ENCODE measurements at regions not wholly inside any gene's neighbourhood (a gene's known extent, or its start where the extent isn't known, plus 50 kb on each side); places are given as distances from the start of the nearest gene placed in this dataset.

DNA sequence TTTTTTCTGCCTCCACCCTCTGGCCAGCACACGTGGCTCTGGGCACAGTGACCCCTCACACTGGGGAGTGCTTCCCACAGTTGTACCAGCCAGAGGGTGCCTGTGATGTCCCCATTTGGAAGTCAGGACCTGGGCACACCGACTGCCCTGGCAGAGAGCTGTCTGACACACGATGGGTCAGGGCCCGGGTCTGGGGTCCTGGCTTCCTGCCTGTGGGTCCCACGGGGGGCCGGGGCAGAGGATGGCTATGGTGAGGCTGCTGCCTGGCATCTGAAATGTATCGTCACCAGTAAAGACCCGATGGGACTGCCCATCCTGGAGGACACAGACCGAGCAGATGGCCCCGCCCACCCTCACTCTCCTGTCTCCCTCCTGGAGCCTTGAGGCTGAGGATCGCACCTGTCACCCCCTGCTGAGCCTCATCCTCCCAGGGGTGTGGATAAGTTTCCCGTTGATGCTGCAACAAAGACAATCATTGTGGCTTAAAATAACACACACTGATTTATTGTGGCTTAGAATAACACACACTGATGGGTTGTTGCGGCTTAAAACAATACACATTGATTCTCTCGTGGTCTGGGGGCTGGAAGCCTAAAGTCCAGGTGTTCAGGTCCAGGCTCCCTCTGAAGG, 88.8 kb upstream of the TTC34 start:
- DNase-seq: no peak

DNA sequence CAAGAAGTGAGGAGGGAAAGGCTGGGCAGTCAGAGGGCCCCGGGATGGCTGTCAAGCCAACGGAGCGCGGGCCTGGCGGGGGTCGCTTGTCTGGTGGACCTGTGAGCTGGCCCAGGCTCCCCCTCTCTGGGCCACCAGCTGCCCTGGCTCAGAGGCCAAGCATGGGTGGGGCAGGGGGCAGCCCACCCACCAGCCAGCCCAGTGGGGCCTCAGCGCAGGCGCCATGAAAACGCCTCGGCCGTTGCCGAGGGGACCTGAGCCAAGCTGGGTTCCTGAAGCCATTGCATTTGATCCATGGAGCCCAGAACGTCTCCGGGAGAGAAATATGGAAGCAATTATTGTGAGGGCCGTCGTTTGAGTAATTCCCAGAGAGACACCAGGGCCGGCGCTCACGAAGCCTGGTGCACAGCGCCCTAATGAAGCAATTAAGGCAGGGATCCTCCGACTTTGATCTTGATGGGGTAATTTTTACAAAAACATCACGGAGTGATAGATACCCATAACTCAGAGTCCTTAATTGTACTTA, 90.5 kb upstream of the TTC34 start:
- DNase-seq: no peak

DNA sequence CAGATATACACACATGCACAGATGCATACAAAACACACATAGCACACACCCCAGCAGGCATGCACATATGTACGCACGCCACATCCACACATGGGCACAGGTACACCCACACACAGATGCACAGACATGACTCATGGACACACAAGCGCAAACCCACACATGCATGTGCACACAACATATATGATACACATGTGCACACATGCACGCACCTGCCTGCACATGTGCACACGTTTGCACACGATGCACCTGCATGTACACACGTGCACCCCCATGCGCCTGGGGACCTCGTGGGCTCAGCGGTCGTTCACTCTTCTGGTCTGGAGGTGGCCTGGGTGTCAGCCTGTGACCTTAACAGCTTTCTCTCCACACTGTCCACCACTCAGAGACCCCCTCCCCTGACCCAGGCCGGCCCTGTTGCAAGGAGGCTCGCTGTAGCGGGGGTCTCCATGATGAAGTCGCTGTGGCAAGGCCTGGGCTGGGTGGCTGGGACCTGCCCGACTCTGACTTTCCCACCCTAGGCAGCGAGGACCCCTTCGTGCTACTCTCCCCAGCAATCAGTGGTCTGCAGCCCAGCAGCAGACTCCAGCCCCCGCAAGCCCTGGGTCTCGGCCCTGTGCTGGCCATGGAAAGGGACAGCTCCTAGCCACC, 92.1 kb upstream of the TTC34 start:
- no peak for DNase-seq

DNA sequence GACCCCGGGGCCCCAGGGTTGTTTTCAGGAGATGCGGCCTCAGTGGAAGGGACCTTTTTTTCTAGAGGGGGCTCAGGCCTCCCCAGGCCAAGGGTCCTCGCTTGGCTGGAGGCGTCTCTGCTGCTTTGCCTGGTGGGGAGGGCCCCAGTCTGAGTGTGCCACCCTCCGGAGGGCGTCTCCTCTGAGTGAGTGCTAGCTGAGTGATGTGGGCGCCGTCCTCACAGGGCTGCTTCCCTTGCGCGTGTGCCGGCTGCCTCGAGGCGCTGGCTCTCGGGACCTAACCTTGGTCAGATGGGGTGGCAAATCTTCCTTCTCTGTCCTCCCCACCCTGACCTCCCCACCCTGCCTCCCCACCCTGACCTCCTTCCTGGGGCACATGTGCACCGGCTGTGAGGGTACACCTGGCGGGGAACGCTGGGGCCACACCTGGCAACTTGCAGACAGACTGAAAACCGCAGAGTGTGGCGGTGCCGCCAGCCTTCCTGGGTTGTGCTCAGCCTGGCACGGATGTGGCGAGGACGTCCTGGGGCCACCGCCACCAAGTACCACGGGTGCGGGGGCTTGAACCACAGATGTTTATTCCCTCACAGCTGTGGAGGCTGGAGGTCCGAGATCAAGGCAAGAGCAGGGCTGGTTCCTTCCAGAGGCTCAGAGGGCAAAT, 93.0 kb upstream of the TTC34 start:
- no peak for DNase-seq

DNA sequence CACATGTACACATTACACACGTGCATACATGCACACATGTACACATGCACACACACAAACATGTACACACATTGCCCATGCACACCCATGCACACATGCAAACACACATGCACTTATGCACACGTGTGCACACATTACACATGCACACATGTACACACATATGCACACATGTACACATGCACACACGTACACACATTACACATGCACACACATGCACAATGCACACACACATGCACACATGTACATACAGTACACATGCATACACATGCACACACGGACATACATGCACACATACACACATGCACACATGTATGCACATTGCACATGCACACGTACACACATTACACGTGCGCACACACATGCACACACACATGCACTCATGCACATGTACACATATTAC, 95.3 kb upstream of the TTC34 start:
- no peak for DNase-seq

DNA sequence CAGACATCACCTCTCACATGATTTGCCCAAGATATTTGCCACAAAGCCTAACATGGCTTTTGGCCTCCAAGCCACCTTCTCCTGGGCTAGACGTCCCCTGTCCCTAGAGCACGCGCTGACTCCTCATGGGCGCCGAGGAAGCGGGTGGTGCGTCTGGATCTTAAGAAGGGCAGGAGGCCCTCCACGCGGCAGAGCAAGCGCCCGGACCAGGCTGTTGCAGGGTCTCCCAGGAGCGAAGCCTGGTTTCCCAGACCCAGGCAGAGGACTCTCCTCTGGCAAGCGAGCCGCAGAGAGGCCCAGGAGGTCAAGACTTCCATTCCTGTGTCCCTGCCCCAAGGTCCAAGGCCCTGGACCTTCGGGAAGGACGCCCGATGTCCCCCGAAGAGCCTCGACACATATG, 101.7 kb upstream of the TTC34 start:
- DNase-seq: no peak

DNA sequence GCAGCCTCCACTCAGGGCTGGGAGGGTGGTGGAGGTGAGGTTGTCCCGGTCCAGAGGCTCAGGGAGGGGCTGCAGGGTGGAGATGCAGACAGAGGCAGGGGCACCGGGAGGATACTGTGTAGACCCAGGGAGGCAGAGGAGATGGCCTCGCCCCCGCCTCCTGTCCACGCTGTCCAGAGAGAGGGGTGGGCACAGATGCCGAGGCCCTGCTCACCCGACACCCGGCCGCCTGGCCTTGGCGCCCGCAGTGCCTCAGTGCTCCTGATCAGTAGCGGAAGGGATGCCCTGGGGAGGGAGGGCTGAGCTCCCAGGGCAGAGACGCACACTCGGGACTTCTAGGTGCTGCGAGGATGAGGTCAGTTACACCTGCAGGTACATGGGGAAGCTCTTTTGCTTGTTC, 102.7 kb upstream of the TTC34 start:
- no peak for DNase-seq

DNA sequence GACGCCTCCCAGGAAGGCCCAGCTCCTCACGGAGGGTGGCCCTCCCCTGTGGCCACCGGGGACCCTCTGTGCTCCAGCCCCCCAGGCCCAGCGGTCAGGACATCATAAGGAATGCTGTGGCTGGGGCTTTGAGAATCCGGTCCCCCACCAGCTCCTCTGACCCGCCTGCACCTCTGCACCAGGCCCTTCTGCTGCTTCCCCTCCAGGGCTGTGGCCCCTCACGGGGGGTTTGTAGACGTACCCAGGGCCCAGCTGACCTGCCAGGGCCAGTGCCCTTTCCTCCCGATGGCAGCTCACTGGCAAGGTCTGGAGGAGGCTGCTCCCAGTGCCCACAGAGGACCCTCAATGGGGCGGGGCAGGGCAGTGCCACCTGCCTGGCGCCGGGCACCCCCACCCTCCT, 103.9 kb upstream of the TTC34 start:
- no peak for DNase-seq

DNA sequence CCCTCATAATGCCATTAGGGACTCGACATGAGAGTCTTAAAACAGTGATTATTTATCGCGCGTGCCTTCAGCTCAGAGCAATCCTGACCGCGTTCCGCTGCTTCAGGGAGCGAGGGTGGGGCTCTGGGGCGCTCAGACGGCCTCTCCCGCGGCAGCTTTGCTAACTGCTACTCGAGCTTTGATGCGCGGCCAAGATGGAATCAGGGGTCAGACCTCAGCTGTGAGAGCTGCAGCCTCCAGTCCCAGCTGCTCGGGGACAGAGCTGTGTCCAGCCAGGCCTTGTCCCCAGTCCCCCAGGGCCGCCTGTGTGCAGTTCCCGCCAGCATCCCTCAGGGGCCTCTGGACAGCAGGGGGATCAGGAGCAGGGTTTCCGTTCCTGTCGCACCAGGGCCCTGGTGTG, 104.6 kb upstream of the TTC34 start:
- DNase-seq: no peak

DNA sequence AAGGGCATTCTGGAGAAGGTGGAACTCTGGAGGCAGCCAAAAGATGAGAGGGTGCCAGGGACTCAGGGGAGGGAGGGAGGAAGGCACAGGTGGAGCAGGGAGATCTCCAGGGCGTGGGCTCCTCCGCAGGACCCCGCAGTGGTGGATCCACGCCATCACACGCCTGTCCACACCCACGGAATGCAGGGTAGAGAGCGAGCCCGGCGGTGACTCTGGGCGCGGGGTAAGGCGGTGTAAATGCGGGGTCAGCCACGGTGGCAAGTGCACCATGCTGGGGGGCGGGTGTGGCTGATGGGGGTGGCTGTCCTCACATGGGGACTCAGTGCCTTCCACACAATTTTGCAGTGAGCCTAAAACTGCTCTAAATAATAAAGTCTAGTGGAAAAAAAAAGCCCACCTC, 105.1 kb upstream of the TTC34 start:
- DNase-seq: no peak

DNA sequence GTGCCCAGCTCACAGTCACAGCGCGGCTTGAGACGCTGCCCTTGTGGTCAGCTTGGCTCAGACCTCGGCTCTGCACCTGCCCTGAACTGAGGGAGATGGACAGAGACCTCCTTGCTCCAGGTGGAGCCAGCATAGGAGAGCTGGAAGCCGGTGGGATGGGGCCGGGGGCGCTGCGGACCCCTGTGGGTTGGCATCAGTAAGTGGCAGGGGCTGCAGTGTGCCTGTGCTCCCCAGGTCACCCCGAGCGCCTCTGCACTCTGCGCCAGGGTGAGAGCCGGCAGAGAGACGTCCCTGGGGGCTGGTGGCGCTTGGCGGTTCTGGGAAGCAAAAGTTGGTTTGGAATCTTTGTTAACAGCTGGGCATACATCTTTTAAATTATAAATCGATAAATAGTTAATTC, 105.6 kb upstream of the TTC34 start:
- no peak for DNase-seq

DNA sequence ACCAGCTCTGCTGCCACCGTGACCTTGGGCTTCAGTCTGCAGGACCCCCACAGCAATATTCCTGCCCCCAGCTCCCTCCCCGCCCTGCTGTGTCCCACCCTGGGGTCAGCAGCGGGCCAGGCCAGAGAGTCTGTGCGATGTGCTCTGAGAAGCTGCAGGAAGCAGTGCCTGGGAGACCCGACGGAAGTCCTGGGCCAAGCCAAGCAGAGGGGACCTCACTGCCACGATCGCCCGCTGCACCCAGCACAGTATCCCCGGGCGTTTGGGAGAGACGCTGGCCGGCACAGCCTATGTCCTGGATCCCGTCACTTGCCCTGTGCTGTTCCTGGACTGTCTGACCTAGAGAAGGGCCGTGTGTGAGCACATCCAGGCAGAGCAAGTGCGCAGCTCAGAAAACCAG, 106.6 kb upstream of the TTC34 start:
- DNase-seq: no peak

DNA sequence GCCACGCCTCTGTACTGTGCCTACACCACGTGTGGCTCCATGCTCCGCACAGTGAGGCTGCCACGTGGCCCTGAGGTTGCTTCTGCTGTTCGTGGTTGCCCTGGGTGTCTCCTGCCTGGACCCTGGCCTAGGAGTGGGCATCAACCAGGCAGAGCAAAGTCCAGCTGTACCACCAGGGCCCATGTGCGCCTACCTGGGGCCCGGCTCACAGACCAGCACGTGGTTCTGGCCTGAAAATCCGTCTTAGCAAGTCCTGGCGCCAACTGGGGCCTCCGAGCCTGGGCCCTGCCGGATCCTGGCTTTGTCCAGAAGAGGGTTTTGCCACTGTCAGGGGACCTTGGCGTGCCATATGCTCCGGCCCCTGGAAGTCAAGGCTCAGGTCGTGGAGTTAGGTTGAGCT, 107.1 kb upstream of the TTC34 start:
- no peak for DNase-seq

DNA sequence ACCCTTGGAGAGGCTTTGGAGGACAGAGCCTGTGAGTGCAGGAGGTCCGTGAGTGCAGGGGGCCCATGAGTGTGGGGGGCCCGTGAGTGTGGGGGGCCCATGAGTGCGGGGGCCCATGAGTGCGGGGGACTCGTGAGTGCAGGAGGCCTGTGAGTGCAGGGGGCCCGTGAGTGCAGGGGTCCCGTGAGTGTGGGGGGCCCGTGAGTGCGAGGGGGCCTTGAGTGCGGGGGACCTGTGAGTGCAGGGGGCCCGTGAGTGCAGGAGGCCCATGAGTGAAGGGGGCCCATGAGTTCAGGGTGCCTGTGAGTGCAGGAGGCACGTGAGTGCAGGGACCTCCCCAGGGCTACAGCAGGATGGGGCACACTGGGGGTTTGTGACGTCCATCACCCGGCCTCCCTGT, 108.3 kb upstream of the TTC34 start:
- DNase-seq: no peak

DNA sequence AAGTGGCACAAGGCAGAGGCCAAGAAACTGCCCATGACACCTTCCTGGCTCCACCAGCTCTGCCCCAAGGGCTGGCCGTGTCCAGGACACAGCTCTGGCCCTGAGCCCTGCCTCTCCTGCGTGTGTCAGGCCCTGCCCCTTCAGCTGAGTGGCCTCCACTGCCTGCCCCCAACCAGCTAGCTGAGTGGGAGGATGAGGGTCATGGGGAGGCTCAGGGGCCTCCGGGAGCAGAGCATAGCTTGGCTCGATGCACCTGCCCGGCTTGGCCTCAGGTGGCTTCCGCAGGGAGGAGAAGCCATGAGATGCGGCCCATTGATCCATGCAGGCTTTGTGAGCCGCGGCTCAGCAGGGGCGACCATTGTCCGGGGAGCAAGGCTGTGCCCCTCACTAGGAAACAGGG, 108.7 kb upstream of the TTC34 start:
- no peak for DNase-seq

DNA sequence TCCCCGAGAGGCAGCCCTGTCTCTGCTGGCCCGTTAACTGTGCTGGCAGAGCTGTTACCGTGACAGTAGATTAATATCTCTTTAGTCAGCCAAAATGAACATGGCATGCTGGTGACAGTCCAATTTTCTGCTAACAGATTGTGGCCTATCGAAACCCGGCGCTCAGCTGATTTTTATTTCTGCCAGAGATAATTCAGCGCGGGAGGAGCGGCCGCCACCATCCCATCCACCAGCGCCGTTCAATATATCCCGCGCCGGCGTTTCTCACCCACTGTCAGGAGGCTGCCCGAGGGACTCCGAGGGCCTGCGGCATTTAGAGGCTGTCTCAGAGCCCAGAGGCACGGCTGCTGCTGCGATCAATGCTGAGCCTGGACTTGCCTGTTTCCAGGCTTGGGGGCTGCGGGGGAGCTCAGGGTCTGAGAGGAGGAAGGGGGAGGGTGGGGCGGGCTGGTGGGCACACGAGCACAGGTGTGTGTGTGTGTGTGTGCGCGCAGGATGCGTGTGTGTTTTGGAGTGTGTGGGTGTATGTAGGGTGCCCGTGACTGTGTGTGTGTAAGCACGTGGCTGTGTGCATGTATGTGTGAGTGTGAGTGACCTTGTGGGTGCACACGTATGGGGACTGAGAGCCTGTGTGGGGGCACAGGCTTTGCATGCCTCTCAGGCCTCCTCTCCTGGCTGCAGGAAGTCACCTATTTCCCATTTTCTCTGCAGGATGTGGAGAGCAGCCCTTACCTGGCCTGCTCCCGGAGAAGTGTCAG, 109.7 kb upstream of the ACTRT2 start:
- no peak for DNase-seq

DNA sequence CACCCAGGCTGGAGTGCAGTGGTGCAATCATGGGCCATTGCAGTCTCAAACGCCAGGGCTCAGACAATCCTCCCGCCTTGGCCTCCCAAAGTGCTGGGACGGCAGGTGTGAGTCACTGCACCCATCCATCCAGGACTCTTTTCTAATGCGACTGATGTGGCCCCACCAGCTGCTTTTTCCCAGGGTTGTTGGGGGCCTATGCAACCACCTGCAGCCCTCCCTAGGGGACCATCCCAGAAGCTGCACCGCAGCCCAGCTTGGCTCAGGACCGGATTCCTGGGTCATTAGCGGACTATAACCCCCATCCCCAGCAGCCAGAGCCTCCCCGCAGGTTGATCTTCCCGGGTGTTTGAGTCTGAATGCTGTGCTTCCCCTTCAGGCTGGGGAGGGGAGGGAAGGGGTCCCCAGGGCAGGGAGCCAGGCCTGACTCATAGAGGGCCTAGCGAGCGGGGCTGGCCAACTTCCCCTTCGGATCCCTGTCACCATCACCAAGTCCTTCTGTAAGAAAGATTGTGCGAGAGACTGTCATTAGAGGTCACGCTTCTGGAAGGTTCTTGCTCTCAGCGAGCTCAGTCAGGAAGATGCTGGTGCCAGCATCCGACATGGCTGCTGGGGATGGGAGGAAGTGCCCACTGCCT, 108.7 kb upstream of the ACTRT2 start:
- no peak for DNase-seq

DNA sequence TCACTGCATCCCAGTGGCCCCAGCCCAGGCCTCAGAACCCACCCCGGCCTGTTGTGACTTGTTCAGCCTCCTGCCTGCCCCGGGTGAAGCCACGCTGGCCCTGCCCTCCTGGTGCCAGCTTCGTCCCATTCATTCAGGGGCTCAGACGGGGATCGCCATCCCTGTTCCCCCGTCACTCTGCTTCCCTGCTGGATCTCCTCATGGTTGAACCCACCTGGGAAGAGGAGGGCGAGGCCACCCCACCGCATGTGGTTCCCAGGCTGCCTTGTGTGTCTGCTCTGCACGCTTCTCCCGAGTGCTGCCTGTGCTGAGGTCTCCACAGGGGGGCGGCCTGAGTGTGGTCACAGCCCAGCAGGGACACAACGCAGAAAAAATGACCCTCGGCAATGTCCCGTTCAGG, 108.2 kb upstream of the ACTRT2 start:
- DNase-seq: no peak

DNA sequence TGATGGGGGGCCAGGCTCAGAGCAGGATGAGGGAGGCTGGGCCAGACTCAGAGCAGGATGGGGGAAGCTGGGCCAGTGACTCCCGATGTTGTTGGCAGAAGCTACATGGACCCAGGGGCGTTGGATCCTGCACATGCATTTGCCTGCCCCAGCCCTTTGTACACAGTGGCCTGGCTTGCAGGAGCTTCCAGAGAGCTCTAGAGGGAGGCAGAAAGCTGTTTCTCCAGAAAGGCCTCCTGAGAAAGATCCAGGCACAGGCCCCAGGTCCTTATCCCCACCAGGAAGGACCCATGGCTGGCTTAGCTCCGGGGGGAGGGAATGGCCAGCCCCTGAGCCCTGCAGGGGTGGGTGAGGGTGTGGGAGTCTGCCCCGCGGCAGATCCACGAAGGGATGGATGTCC, 106.6 kb upstream of the ACTRT2 start:
- DNase-seq: no peak

DNA sequence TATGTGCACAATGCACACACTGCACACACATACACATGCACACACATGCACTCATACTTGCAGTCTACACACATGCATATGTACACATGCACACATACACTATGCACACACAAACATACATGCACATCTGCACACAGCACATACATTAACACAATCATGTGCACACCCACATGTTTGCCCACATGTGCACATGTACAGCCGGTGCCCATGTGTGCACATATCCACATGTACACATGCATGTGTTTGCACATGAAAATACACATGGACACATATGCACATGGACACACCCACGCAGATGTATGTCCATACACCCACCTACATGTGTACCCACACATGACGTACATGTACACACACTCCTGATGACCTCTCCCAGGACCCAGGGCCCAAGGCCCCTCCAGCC, 105.1 kb upstream of the ACTRT2 start:
- no peak for DNase-seq

DNA sequence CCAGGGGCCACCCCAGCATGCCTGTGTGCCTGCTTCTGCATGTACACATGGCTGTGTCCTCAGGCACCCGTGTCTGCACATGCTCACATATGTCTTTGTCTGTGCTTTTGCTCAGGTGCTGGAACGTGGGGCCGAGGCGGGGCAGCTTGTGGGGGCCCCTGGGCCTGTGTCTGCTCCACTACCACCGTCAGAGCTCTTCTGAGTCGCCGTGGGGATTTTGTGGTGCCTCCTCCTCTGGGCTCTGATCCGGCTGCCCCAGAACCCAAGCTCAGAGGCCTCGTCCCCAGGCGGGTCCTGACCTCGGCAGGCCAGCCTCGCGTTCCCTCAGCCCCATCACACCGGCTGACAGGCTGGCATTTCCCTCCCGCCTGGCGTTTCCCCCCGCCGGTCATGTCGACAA, 104.6 kb upstream of the ACTRT2 start:
- DNase-seq: no peak

DNA sequence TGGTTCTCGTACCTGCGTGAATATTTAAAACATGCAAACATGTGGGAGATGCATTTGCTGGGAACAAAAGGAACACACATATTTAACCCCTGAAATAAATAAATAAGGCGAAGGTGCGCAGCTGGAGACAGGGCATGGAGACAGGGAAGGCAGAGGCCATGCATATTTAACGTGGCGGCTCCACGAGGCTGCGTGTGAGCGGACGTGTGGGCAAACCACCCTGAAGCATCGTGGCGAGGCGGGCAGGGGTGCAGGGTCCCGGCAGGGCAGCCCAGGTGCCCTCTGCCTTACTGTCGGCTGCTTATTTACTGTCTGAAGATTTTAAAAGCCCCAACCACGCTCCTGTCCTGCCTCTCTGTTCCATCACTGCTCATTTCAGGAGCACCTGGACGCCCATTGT, 104.0 kb upstream of the ACTRT2 start:
- no peak for DNase-seq

DNA sequence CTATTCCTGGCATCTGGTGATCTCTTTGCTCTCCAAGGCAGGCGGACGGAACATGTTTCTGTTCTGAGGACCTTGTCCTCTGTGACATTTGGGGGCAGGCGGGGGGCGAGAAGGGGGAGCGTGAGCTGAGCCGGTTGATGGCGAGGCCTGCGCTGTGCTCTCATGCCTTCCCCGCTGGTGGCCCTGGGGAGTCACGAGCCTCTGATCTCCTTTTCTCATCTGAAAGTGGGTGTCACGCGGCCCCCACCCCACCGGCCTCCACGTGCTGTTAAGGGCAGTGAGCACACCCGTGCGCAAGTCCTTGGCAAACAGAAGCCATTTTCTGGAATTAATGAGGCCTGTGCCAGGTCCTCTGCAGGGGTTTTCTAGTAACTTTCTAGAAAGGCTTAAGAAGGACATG, 102.8 kb upstream of the ACTRT2 start:
- no peak for DNase-seq
